ENCODE measurements at regions not wholly inside any gene's neighbourhood (a gene's known extent, or its start where the extent isn't known, plus 50 kb on each side); places are given as distances from the start of the nearest gene placed in this dataset.

DNA sequence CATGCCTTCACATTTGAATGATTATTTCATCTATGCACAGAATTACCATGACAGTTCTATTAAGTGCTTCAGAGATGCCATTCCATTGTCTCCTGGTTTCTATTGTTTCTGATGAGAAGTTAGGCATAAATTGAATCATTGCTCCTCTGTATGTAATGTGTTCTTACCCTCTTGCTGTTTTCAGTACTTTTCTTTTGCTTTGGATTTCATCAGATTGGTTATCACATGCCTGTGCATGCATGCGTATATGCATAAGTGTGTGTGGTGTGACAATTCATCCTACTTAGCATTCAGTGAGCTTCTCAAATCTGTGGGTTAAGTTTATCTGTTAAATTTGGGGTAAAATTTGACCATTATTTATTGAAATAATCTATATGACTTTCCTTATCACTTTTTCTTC, 263.3 kb upstream of the RND3 start:
- TF ChIP-seq SPI1 (IDR thresholded peaks at IDR 0.05; ENCODE audit: borderline replicate concordance, low read depth): no peak
- no peak for TF ChIP-seq GABPA (IDR thresholded peaks at IDR 0.05; ENCODE audit: low read depth)
- no peak for TF ChIP-seq CTCF (IDR thresholded peaks at IDR 0.05; ENCODE audit: insufficient read depth, low read length)
- no peak for TF ChIP-seq POLR2AphosphoS5 (IDR thresholded peaks at IDR 0.05; ENCODE audit: low read depth)
